Stimulated activated CD4-positive, alpha-beta T cell treated with anti-CD3 and anti-CD28 coated beads, Interleukin-1b, Interleukin-23, amount 100 ng/mL, for 4 hours (primary cell): ENCODE measurements at regions not wholly inside any gene's neighbourhood (a gene's known extent, or its start where the extent isn't known, plus 50 kb on each side); places are given as distances from the start of the nearest gene placed in this dataset.
A peak's percentile ranks its signal among the peaks of the same experiment; 100 is the strongest.

ENCODE experiments used
- DNase-seq, 2 donors: peaks; one replicate each; pipeline ENCODE4 v3.0.0-alpha.2; 2020; ENCODE audit warnings: low read depth in 2 of 2

DNA sequence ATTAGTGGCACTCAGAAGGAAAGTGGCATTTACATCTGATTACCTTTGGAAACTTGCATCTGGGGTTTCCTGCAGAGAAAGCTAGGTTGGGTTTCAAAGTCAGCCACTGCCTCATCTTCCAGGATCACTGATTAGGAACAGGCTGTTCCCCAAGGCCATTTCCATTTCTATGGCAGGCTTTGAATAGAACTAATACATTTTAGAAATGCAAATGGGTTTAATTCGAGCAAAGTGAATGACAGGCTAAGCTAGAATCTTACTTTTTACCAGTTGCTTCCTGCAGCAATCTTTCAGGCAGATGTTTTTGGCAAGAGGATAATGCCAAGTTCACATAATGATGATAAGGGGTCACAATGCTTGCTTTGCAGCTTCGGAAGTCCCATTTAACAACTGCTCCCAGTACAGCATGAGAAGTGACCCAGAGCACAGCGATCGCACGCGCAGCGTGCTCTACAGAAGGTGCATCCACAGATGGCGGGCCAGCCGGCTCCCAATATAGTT, 336.7 kb downstream of the LPIN1 start:
- DNase-seq = no peak

DNA sequence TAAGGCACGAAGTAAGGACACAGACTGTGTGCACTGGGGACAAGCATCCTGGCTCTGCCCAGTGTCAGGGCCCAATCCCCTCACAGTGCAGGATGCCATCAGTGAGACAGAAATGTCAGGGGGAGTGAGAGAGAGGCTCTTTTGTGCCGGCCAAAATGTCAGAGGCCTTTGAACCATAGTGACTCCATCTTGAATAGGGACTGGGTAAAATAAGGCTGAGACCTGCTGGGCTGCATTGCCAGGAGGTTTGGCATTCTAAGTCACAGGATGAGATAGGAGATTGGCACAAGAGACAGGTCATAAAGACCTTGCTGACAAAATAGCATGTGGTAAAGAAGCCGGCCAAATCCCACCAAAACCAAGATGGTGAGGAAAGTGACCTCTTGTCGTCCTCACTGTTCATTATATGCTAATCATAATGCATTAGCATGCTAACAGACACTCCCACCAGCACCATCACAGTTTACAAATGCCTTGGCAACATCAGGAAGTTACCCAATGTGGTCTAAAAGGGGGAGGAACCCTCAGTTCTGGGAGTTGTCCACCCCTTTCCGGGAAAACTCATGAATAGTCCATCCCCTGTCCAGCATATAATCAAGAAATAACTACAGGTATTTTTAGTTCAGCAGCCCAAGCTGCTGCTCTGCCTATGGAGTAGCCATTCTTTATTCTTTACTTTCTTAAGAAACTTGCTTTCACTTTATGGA, 337.4 kb downstream of the LPIN1 start:
- DNase-seq = no peak

DNA sequence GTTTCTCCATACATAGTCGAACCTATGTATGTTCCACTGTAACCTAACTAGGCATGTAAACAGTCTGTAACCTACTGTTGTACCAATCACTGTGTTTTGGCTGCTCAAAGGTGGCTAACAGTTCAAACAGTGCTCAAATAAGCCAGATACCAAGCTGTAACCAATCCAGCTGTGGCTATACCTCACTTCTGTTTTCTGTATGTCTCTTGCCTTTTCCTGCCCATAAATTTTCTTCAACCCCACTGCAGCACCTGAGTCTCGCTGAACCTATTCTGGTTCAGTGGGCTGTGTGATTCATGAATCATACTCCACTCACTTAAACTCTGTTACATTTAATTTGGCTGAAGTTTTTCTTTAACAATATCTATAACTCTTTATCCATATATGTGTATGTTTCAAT, 340.7 kb downstream of the LPIN1 start:
- no peak for DNase-seq

DNA sequence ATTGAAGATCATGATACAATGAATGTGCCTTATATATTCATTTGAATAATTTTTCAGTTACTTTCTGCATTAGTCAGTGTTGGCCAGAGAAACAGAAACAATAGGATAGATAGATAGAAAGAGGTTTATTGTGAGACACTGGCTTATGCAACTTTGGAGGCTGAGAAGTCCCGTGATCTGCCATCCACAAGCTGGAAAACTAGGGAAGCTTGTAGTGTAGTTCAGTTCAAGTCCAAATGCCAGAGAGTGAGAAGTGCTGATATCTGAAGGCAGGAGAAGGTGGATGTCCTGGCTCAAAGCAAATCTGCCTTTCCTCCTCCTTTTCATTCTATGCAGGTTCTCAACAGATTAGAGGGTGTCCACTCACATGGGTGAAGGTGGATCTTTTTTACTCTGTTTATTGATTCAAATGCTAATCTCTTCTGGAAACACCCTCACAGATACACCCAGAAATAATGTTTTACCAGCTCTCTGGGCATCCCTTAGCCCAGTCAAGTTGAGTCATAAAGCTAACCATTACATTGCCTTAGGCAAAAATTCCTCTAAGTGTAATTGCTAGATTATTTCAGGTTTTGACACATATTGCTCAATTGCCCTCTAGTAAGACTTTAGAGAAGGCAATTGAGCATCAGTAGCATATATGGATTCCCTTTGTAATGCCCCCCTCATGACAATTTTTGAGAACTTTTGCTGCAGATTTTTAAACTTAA, 341.4 kb downstream of the LPIN1 start:
- DNase-seq = no peak

DNA sequence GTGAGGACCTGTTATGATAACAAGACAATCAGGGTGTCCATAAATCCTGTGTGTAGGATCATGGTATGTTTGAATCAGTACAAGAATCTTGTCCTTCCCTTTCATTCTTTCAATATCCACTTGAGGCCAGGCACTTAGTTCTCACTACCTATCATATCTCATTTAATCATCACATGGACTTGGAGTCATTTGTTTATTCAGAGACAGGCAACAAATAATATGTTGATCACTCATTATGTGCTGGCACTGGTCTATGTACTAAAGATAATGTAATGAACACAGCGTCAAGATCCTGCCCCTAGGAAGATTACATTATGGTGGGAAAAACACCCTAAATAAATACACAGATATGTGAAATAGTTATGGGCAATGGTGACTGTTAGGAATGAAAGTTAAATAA, 342.6 kb downstream of the LPIN1 start:
- no peak for DNase-seq

DNA sequence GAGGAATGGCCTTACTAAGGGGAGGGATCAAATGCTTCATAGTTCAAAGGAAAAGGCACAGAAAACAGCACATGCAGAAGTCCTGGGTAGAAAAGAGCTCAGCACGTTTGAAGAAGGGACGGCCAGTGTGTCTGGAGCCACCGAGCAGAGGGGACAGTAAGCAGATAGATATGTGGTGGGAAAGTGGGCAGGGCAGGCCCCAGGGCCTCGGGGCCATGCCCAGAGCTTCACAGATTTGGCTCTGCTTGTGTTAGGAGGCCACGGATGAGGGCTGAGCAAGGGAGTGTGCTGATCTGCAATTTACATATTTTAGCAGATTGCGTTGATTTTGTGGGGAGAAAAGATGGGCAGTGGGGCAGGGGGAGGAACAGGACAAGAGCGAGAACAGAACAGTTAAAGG, 343.1 kb downstream of the LPIN1 start:
- no peak for DNase-seq

DNA sequence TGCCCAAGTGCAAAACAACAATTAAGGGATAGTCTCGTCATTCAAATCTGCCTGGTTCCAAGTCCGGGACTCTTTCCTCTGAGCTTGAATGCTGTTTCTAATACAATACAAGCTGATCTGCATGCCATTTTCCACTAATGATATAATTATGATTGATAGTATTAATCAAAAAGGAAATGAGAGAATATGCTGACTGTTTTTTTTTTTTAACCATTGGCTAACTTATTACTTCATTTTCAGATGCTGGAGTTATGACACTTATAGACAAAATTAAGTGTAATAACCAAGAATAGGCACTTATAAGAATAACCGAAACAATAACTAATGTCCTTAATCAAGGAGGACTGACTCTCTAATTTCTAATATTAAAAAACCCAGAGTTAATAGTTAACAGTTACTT, 343.6 kb downstream of the LPIN1 start:
- no peak for DNase-seq

DNA sequence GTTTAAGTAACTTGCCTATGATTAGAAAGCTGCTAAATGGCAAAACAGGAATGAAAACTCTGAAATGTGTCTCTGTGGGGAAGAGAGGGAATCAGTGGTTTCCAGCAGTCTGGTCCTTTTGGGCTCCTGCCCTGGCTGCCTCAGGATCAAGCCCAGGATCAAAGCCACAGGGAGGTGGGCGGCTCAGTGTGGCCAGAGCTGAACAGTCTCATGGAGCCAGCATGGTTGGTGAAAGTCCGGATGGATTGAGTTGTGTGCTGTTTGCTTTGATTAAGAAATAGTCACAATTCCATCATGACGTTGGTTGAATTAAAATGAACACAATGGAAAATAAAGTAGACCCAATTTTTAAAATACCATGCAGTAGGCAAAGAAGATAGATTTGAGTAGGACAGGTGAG, 344.2 kb downstream of the LPIN1 start:
- no peak for DNase-seq

DNA sequence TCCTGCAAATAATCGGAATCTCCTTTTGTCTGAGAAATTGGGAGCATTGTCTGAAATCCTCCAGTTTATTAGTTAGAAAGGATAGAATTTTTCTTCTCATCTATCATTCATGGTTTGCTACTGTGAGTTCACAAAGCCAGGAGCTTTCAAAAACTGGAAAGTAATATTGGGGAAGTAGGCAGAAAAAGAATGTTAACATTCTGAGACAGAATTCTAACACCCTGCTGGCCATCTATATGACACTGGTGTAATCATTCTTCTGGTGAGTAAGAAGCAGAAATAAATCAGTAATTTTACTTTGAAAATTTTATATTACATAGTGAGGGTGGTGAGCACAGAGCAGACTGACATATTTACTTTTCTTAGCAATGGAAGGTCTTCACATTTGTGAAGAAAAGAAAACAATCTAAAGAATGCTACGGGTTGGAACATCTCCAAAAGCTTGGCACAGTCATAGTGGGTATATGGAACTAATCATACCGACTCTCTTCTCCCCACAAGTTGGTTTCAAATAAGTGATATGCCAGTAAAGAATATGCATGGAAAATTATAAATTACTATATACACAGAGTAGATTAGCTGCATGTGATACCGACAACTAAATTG, 344.9 kb downstream of the LPIN1 start:
- no peak for DNase-seq

DNA sequence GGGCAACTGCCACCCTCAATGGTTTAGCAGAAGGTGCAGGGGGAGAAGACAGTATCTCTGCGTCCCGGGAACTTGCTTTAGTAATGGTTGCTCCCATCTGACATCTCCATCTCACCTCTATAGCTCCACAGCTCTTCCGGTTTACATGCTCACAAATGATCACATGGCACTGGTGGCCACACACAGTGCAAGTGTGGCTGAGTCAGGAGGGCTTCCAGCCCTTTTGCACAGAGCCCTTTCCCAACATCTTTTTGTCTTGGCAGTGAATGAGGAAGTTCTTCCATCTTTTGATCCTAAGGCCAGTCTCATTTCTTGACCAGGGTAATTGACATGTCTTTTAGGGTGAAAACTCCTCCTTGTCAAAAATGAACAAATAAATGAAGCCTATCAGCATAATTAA, 347.7 kb downstream of the LPIN1 start:
- DNase-seq = no peak

DNA sequence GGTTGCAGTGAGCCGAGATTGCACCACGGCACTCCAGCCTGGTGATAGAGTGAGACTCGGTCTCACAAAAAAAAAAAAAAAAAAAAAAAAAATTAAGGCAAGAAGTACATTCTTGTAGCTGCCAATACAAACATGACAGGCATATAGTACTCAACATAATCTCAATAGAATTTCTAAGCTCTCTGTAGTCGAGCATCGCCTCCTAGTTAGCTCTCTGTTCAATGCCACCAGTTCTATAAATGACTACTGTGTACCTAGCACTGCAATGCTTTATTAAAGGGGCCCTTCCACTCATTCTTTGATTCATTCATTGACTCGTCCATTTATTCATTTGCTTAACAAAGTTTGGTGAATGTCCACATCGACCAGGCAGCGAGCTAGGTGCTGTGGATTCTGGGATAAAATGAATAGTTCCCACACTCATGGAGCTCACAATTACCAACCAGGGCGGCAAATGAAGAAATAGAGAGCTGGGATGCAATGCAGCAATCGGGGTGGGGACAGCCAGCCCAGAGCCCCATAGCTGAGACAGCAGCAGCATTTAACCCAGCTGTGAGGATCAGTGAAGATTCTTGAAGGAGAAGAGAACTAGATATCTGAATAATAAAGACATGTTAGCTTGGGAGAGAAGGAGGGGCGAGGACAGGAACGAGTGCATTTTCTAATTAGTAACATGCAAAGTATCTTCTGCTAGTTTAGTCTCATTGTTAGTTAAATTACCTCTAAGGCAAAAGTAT, 349.8 kb downstream of the LPIN1 start:
- DNase-seq = no peak

DNA sequence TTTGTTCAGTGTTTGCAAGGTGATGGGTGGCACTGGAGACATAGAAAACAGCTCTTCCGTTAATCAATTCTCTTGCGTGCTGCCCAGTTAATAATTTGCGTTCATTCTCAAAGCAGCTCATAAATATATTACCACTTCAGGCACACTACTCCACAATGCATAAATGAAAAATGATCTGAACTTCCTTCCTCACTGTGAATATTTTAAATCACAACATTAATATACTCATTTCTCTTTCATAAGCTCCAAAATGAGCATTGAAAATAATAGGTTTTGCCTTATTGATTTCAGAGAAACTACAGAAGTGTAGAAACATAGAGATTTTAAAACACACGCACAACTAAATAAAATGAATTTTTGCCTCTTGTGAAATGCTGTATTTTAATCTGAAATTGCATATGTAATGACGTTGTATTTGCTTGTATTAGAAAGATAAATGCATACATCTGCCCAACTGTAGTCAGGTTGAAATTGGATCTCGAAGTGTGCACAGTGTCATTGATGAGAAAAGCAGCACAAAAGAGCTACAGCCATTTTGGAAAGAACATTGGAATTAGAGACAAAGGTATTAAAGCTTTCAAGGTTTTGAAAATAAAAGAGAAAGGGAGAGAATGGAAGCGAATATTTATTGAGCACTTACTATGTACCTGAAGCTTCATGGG, 350.5 kb downstream of the LPIN1 start:
- no peak for DNase-seq

DNA sequence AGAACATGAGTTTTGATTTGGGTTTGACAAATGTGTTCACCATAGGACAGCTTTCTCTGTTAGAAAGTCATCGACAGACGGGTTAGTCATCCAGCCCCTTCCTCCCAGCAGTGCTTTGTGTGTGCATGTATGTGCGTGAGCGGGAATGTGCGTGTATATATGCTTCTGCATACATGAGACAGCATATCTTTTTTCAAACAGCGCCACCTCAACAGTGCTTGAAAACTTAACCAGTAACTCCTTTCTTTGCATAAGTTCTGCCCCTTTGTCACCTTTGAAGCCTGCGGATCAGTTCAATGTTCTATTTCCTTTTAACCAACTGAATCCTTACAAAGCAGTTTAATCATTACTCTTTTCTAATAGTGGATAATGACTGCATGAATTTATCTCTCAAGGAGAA, 351.4 kb downstream of the LPIN1 start:
- no peak for DNase-seq

DNA sequence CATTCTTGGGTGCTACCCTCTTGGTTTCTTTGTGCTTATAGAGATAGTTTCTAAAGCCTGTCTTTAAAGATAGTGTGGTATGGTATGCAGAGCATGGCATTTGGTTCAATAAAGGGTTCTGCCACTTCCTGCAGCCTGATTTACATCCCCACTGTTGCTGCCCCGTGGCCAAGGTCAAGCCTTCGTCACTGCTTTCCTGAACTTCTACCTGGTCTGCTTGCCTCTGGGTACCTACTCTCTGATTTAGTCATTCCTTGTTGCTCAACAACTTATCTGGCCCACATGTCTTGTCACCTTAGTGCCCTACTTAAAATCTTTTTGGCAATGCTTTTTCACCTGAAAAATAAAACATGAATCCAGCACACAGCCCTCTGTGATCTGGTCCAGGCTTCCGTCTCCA, 352.9 kb downstream of the LPIN1 start:
- DNase-seq = no peak

DNA sequence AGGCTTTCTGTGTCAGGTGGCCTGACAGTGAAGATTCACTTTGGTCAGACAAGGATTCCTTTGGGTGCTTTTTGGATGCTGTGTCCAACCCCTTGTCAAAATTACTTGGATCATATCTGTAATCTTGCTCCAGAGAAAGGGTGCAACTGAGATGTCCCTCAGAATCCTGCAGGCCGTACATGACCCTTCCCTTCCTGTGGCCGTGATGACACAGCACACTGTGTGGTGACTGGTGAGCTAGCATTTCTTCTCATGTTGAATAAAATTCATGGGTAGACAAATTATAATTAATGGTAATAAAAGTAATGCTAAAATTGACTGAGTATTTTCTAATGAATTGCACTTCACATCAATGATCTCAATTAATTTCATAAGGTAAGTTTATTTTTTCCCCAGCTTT, 356.2 kb downstream of the LPIN1 start:
- no peak for DNase-seq

DNA sequence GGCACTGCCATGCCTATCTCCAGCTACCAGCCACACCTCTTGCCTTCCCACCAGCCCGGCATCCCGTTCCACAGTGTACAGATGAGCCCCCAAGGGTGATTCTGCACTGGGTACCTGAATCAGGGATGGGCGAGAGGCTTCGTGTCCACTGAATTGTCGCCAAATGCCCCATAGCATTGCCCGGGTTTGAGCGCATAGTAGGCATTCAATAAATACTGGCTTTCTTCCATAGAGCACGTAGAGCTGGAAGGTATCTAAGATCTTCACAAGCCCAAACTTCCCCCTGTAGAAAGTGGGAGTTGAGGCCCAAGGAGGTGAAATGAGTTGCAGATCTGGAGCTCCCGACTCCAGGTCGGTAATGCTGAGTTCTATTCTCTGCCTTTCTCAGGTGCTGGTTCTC, 358.7 kb downstream of the LPIN1 start:
- no peak for DNase-seq

DNA sequence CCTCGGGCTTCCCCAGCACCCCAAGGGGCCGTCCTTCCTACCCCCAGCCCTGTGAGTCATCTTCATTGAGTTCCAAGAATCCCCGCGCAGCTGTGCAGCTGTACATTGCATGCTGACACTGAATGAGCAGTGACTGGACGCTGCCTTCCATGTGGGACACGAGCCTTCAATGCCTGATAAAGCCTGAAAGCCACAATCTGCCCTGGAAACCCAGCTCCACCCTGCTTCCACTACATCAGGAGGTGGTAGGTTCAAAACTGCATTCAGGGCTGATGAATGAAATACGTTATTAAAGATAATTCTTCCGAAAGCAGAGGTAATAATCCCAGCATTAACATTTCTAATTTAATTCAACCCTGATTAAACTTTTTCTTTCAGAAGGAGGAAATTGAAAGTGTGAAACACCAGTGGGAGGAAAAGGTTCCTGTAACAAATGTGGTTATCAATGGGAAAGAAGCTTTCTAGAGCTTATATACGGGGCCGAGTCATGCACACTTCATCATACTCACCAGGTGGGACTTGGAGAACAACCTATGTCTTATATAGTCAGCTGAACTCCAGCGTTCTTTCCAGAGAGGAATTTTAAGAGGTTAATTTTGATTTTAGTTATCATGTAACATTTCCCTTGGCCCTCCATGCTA, 360.1 kb downstream of the LPIN1 start:
- DNase-seq = peak in 1 of 2 donors; percentile 19

DNA sequence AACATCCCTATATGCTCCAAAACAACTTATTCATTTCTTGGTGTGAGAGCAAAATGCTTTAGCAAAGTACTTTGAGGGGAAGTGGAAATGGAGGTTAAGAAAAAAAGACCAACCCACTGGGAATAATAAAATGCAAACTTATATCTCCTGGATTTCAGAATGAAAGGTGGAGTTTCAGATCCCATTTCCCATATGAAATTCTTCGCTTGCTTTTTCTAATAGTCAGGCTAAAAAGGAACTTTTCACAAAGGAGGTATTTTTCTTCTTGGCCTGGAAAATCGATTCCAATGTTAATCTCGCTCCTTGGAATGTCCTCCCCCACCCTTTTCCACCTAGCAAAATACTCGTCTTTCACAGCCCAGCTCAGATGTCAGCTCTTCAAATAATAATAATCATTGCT, 360.9 kb downstream of the LPIN1 start:
- DNase-seq = no peak

DNA sequence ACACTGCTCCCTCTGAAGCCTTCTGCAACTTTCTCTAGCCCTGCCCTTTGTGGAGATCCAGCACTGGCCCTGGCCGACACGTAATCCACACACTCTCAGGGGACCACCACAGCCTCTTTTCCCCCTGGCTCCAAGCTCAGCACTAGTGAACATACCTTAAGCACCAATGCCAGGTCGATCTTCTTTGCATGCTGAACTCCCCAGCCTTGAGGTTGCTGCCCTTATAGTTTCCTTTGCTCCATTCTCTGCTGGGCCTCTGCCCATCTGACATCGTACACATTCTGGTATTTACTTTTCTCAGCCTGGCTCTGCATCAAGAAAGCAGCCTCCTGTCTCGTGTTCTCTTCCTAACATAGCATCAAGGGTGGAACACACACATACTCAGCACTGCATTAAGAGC, 361.5 kb downstream of the LPIN1 start:
- no peak for DNase-seq

DNA sequence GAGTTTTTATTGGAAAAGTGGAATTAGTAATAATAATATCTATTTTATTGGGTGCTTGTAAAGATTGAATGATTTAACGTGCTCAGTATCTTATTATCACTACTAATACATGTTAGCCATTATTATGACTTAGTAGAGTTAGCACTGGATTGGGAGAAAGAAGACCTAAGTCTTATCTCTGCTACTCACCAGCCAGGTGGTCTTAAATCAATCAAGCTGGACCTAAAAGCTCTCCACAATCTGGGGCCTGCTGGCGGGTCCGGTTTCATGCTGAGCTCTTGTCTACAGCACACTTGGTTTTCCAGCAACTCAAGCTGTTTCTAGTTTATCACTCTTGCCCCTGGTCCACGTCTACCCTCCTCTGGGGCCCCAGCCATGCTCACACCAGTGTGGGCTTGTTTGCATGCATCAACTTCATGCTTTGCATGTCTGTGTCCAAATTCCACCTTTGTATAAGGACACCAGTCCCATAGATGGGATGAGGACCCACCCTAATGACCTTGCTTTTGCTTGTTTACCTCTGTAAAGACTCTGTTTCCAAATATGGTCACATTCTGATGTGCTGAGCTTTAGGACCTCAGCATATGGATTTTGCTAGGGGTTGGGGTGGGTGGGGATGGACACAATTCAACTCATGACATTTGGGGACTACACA, 363.1 kb downstream of the LPIN1 start:
- no peak for DNase-seq

DNA sequence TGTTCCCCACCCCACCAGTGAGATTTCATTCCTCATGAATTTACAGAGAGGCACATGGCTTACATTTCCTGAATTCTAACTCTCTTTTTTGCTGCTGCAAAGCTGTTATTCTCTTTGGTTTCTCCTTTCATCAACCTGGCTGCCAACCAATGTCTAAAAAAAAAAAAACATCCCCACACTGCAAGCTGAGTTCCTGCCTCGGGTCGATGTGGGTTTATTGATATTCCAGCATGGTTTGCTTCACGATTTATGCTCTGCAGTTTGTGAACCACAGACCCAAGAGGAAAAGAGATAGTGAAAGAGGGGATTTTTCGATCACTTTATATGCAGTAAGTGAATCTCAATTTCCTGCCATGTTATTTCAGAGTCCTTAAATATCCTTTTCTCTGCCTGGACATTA, 363.6 kb downstream of the LPIN1 start:
- no peak for DNase-seq
